B cell (primary cell): ENCODE measurements at regions not wholly inside any gene's neighbourhood (a gene's known extent, or its start where the extent isn't known, plus 50 kb on each side); places are given as distances from the start of the nearest gene placed in this dataset.

Source experiments
- ATAC-seq: fragments of 200-7000 bp; cut with Tn5 transposase; one replicate; pipeline ENCODE4 v1.10.0; 2021; ENCODE audit warnings: low read depth, mild to moderate bottlenecking, moderate number of reproducible peaks, moderate library complexity
- CTCF ChIA-PET: fragments of 350-600 bp; sonication (Branson Sonifier 250); formaldehyde crosslinking; loops from one replicate; lab custom pipeline; 2021; ENCODE audit warnings: antibody characterized with exemption, inconsistent platforms; lab: Charles Lee
- POLR2A ChIA-PET: fragments of 350-600 bp; sonication (Branson Sonifier 250); formaldehyde crosslinking; loops from one replicate; lab custom pipeline; 2021; ENCODE audit warnings: antibody characterized with exemption; lab: Charles Lee
- DNase-seq: peaks from one replicate; pipeline ENCODE4 v3.0.0; 2013
- H2AFZ ChIP-seq: 2 replicates; pipeline ENCODE4 v1.6.1; 2012; ENCODE audit warnings: mild to moderate bottlenecking, low read depth, low read length; ENCODE audit not compliant: insufficient read depth, poor library complexity, severe bottlenecking
- H3K27ac ChIP-seq, 2 donors: 1 replicate in 1 of 2; 2 replicates in 1 of 2; pipeline ENCODE4 v1.5.1; 2012 to 2013; ENCODE audit warnings: low read length in 2 of 2, mild to moderate bottlenecking in 2 of 2, moderate library complexity in 1 of 2
- H3K27me3 ChIP-seq, 4 experiments: fragments of 200-600 bp in 1 of 4; sonication (generic) in 1 of 4; replicated peaks in 1 of 4; 1 replicate in 2 of 4; 2 replicates in 2 of 4; pipeline versions ENCODE4 v1.6.1 to v1.7.0; 2013 to 2016; ENCODE audit warnings: low read length in 3 of 4, mild to moderate bottlenecking in 2 of 4, mixed read lengths in 1 of 4, moderate library complexity in 1 of 4; ENCODE audit not compliant: insufficient read depth in 4 of 4, control insufficient read depth in 3 of 4; ENCODE audit errors: control extremely low read depth in 1 of 4
- H3K36me3 ChIP-seq, 2 experiments: replicated peaks in 1 of 2; 1 replicate in 1 of 2; 2 replicates in 1 of 2; pipeline versions ENCODE4 v1.6.1 to v1.7.1; 2013; ENCODE audit warnings: low read length in 1 of 2; ENCODE audit not compliant: insufficient read depth in 2 of 2, control insufficient read depth in 1 of 2; ENCODE audit errors: control extremely low read depth in 1 of 2, extremely low read depth in 1 of 2
- H3K4me1 ChIP-seq, 2 donors: fragments of 200-600 bp in 1 of 2; sonication (generic) in 1 of 2; 1 replicate in 1 of 2; 2 replicates in 1 of 2; pipeline versions ENCODE4 v1.5.1 to v1.6.1; 2013 to 2017; ENCODE audit warnings: low read length in 2 of 2; ENCODE audit not compliant: control insufficient read depth in 2 of 2, insufficient read depth in 2 of 2
- H3K4me2 ChIP-seq: replicated peaks from 2 replicates; pipeline ENCODE3; 2012; ENCODE audit warnings: mild to moderate bottlenecking, low read depth, low read length; ENCODE audit not compliant: poor library complexity, severe bottlenecking
- H3K4me3 ChIP-seq, 5 experiments: fragments of 200-600 bp in 1 of 5; sonication (generic) in 1 of 5; 1 replicate in 3 of 5; 2 replicates in 2 of 5; pipeline versions ENCODE4 v1.5.1 to v1.7.0; 2011 to 2016; ENCODE audit warnings: low read length in 4 of 5, mild to moderate bottlenecking in 4 of 5, low read depth in 2 of 5, control low read depth in 1 of 5, moderate library complexity in 1 of 5; ENCODE audit not compliant: insufficient read depth in 1 of 5; ENCODE audit errors: control extremely low read depth in 1 of 5, extremely low read depth in 1 of 5
- H3K79me2 ChIP-seq: fragments of 200-600 bp; sonication (generic); one replicate; pipeline ENCODE4 v1.6.0; 2016; ENCODE audit warnings: low read length; ENCODE audit not compliant: control insufficient read depth, insufficient read depth
- H3K9ac ChIP-seq: fragments of 200-600 bp; sonication (generic); 2 replicates; pipeline ENCODE4 v1.6.1; 2017; ENCODE audit warnings: mild to moderate bottlenecking, low read length, moderate library complexity
- H3K9me3 ChIP-seq, 3 donors: one replicate each; pipeline versions ENCODE4 v1.6.1 to v1.7.1; 2013; ENCODE audit warnings: low read length in 2 of 3; ENCODE audit not compliant: control insufficient read depth in 2 of 3, insufficient read depth in 1 of 3; ENCODE audit errors: control extremely low read depth in 1 of 3
- H4K20me1 ChIP-seq: 2 replicates; pipeline ENCODE4 v1.6.0; 2012; ENCODE audit warnings: mild to moderate bottlenecking, low read length; ENCODE audit not compliant: insufficient read depth, control insufficient read depth, poor library complexity, severe bottlenecking
- H3K27ac Mint-ChIP-seq: one replicate; pipeline ENCODE4 v1.8.0; 2021; ENCODE audit warnings: mixed read lengths
- H3K27me3 Mint-ChIP-seq: one replicate; pipeline ENCODE4 v1.8.0; 2021; ENCODE audit warnings: mixed read lengths
- H3K4me1 Mint-ChIP-seq: one replicate; pipeline ENCODE4 v1.8.0; 2021; ENCODE audit warnings: mixed read lengths
- H3K4me3 Mint-ChIP-seq: one replicate; pipeline ENCODE4 v1.8.0; 2021; ENCODE audit warnings: mixed read lengths
- H3K9me3 Mint-ChIP-seq: one replicate; pipeline ENCODE4 v1.8.0; 2022; ENCODE audit warnings: mixed read lengths; ENCODE audit not compliant: insufficient read depth
- EZH2 ChIP-seq: IDR thresholded peaks from 2 replicates; pipeline ENCODE4 v1.6.1; 2012; ENCODE audit warnings: borderline replicate concordance, low read depth, mild to moderate bottlenecking, moderate library complexity, low read length; ENCODE audit not compliant: insufficient read depth, poor library complexity, severe bottlenecking
- WGBS: methylation state at CpG from one replicate; pipeline ENCODE4 v1.1.5; 2013; ENCODE audit warnings: missing lambda C conversion rate; ENCODE audit not compliant: insufficient coverage; 5-methylcytosine and 5-hydroxymethylcytosine counted together
- intact Hi-C: fragments of 100-400 bp; cut with micrococcal nuclease; formaldehyde crosslinking; loops from one replicate; pipeline ENCODE4 v1.10.0; 2022
- TF ChIP-seq, protein P1 (sequence below): fragments of 200-600 bp; IDR thresholded peaks from one replicate; pipeline ENCODE4 v1.8.0; 2022; ENCODE audit warnings: antibody characterized with exemption, mild to moderate bottlenecking

DNA sequence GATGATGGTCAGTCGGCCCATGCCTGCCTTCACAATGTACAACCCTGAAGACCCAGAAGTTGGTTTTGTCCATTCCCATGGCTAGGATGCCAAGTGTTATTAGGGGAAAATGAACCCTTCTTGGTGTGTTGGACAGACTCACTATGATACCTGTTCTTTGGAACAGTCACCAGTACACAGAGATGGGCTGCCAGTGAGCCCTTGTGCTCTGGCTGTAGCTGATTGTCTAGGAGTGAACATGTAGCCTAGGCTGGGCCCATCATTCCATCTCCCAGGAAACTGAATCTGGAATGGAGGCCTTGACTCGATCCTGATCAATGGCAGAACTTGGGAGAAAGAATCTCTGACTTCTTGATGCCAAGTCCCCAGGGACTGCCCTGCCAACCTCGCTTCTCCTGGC, 188.9 kb downstream of the EVX1 start:
- Histone ChIP-seq H3K4me1 (peaks cover 0 to 7% of the 10 kb centered on the region in 2 donors), H3K9me3 (no peaks in the 10 kb centered on the region), H3K27me3 (no peaks in the 10 kb centered on the region), H2AFZ (no peak overlapping the region), H3K9ac (no peak overlapping the region), H4K20me1 (no peaks in the 10 kb centered on the region), H3K79me2 (no peaks in the 10 kb centered on the region), H3K4me3 (no peak overlapping the region), H3K27ac (no peak overlapping the region), H3K4me2 (no peak overlapping the region), H3K36me3 (no peaks in the 10 kb centered on the region)
- DNase-seq, result no peak
- ChIA-PET POLR2A (no interaction called here), CTCF (no interaction called here)
- H3K4me1 Mint-ChIP-seq, result peaks cover 12% of the 10 kb centered on the region
- intact Hi-C loops, result no loop called here
- TF ChIP-seq, protein P1, sequence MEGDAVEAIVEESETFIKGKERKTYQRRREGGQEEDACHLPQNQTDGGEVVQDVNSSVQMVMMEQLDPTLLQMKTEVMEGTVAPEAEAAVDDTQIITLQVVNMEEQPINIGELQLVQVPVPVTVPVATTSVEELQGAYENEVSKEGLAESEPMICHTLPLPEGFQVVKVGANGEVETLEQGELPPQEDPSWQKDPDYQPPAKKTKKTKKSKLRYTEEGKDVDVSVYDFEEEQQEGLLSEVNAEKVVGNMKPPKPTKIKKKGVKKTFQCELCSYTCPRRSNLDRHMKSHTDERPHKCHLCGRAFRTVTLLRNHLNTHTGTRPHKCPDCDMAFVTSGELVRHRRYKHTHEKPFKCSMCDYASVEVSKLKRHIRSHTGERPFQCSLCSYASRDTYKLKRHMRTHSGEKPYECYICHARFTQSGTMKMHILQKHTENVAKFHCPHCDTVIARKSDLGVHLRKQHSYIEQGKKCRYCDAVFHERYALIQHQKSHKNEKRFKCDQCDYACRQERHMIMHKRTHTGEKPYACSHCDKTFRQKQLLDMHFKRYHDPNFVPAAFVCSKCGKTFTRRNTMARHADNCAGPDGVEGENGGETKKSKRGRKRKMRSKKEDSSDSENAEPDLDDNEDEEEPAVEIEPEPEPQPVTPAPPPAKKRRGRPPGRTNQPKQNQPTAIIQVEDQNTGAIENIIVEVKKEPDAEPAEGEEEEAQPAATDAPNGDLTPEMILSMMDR, result no peak
- TF ChIP-seq EZH2, result no peak
- no peak overlapping the region for H3K4me3 Mint-ChIP-seq
- WGBS, result 96% methylated on average over 2 of the region's 3 CpGs
- no peak for ATAC-seq
- no peaks in the 10 kb centered on the region for H3K9me3 Mint-ChIP-seq
- no peak overlapping the region for H3K27ac Mint-ChIP-seq
- peaks cover 21% of the 10 kb centered on the region for H3K27me3 Mint-ChIP-seq

DNA sequence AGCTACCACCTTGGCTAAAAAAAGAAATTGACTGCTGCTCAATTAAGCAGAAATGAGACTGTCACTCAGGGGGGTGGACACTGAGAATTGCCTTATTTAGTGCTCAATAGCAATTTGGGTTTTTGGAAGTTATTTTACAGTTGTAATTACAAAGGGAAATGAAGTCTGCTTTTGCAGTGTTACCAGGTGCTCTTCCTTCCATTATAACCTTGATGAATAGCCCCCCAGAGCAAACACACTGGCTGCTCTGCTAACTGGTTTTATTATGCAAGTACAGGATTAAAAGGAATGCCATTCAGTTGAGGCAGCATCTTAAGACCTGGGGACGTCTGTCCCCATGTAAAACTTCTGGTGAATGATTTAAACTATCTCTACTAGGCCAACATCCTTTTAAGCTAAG, 191.0 kb downstream of the EVX1 start:
- Histone ChIP-seq H3K9me3 (no peaks in the 10 kb centered on the region), H3K27ac (no peak overlapping the region), H3K4me3 (no peak overlapping the region), H3K4me2 (no peak overlapping the region), H3K9ac (no peak overlapping the region), H3K79me2 (no peaks in the 10 kb centered on the region), H3K27me3 (no peaks in the 10 kb centered on the region), H3K36me3 (no peaks in the 10 kb centered on the region), H3K4me1 (peaks cover 0 to 7% of the 10 kb centered on the region in 2 donors), H2AFZ (no peak overlapping the region), H4K20me1 (no peaks in the 10 kb centered on the region)
- peaks cover 12% of the 10 kb centered on the region for H3K4me1 Mint-ChIP-seq
- POLR2A ChIA-PET, result no interaction called here
- no peak for TF ChIP-seq EZH2
- TF ChIP-seq, protein P1, result no peak
- no CpG with 5 or more reads among the region's 1 CpG for WGBS
- H3K27ac Mint-ChIP-seq, result no peak overlapping the region
- ATAC-seq, result no peak
- intact Hi-C loops, result no loop called here
- H3K27me3 Mint-ChIP-seq, result peaks cover 25% of the 10 kb centered on the region
- CTCF ChIA-PET, result interaction anchor here (0.5 kb wide), 1 partner anchor 1667 kb away, joined by 4 read pairs; no protein-coding TSS in a partner anchor
- no peak overlapping the region for H3K4me3 Mint-ChIP-seq
- no peaks in the 10 kb centered on the region for H3K9me3 Mint-ChIP-seq
- DNase-seq, result no peak
